Lower lobe of right lung (tissue), 2 donors: ENCODE measurements at regions not wholly inside any gene's neighbourhood (a gene's known extent, or its start where the extent isn't known, plus 50 kb on each side); places are given as distances from the start of the nearest gene placed in this dataset.

Experiments
- ATAC-seq, 2 donors: fragments of 200-7000 bp; cut with Tn5 transposase; one replicate each; pipeline ENCODE4 v1.9.1; 2020 to 2022; ENCODE audit warnings: mild to moderate bottlenecking in 2 of 2, moderate library complexity in 2 of 2
- DNase-seq: peaks from one replicate; pipeline ENCODE4 v3.0.0-alpha.2; 2020
- H3K27ac ChIP-seq: fragments of 200-600 bp; one replicate; pipeline ENCODE4 v1.8.0; 2022
- H3K27me3 ChIP-seq: fragments of 200-600 bp; one replicate; pipeline ENCODE4 v1.8.0; 2022; ENCODE audit warnings: low read depth
- H3K36me3 ChIP-seq: fragments of 200-600 bp; one replicate; pipeline ENCODE4 v1.8.0; 2022; ENCODE audit warnings: mild to moderate bottlenecking
- H3K4me1 ChIP-seq: fragments of 200-600 bp; one replicate; pipeline ENCODE4 v1.8.0; 2022
- H3K4me3 ChIP-seq: fragments of 200-600 bp; one replicate; pipeline ENCODE4 v1.8.0; 2022; ENCODE audit warnings: mild to moderate bottlenecking
- H3K9me3 ChIP-seq: fragments of 200-600 bp; one replicate; pipeline ENCODE4 v1.8.0; 2022
- intact Hi-C: fragments of 100-400 bp; cut with DNase I; formaldehyde crosslinking; loops from one replicate; pipeline ENCODE4 v1.11.0; 2022
- TF ChIP-seq, protein P1 (sequence below): fragments of 200-600 bp; IDR thresholded peaks from one replicate; pipeline ENCODE4 v1.8.0; 2022; ENCODE audit warnings: antibody characterized with exemption, mild to moderate bottlenecking
- donor health status: DM: no; HTN: yes; CAD: no; lungs with severe emphysema.

DNA sequence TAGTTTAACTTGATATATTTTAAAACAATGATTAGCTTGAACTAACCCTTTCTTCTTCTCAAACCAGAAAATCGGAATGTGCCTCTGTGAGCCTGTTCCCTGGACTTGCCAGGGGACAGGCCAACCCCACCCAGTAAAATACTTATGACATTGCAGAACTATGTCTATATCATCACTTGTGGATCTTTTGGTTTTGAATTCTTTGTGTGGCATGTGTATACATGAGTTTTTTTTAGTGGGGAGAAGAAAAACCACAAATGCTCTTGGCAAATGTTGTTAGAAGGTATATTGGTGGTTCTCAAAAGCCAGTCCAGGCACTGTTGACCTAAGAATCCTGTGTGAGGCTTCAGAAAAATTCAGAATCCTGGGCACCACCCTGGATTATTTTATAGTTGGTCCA is 347.4 kb downstream of the SIPA1L2 start:
- no peaks in the 10 kb centered on the region for H3K27me3 ChIP-seq
- TF ChIP-seq, protein P1, sequence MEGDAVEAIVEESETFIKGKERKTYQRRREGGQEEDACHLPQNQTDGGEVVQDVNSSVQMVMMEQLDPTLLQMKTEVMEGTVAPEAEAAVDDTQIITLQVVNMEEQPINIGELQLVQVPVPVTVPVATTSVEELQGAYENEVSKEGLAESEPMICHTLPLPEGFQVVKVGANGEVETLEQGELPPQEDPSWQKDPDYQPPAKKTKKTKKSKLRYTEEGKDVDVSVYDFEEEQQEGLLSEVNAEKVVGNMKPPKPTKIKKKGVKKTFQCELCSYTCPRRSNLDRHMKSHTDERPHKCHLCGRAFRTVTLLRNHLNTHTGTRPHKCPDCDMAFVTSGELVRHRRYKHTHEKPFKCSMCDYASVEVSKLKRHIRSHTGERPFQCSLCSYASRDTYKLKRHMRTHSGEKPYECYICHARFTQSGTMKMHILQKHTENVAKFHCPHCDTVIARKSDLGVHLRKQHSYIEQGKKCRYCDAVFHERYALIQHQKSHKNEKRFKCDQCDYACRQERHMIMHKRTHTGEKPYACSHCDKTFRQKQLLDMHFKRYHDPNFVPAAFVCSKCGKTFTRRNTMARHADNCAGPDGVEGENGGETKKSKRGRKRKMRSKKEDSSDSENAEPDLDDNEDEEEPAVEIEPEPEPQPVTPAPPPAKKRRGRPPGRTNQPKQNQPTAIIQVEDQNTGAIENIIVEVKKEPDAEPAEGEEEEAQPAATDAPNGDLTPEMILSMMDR = no peak
- no peak overlapping the region for H3K4me3 ChIP-seq
- H3K27ac ChIP-seq = no peak overlapping the region
- H3K36me3 ChIP-seq = no peaks in the 10 kb centered on the region
- H3K9me3 ChIP-seq = no peaks in the 10 kb centered on the region
- no peaks in the 10 kb centered on the region for H3K4me1 ChIP-seq
- no peak for ATAC-seq
- no peak for DNase-seq
- intact Hi-C loops = no loop called here

DNA sequence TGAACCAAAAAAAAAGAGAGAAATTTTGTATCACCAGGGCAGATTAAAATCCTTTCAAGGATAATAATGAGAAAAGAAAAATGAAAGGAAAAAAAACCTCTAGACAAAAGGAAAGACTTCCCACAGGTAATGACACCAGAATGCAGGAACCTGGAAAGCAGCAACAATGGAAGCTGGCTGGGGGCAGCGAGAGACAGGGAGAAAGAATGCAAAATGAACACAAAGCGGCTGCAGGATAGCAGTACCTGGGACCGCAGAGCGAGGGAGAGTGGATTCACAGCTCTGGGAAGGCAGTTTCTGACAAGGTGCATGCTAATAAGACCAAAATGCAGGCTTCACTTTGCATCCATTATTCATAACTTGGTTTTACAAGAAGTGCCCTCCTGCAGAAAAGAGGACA is 349.0 kb downstream of the SIPA1L2 start:
- intact Hi-C loops = no loop called here
- ATAC-seq (no peak), DNase-seq (no peak)
- Histone ChIP-seq H3K27me3 (no peaks in the 10 kb centered on the region), H3K9me3 (no peaks in the 10 kb centered on the region), H3K36me3 (no peaks in the 10 kb centered on the region), H3K4me1 (no peaks in the 10 kb centered on the region), H3K27ac (no peak overlapping the region), H3K4me3 (no peak overlapping the region)
- TF ChIP-seq, protein P1 = no peak

DNA sequence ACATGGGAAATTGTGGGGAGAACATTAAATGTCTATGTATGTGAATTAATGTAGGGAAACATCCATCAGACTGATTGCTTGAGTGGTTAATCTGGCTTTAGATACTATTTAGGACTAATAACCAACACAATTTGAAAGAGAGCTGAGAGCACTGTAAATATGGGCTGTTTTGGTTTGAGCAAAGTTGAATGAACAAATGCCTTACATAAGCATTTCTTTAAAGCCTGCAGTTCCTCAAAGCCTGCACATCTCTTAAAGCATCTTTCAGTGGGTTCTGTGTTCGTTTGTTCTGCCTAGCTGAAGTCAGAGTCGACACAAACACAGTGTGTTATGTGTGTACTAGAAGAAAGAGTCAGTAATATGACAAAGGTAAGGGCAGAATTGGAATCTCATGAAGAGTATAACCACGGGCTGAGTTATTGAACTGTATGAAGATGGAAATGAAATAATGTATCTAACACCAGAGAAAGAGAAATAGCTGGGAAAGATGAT is 350.0 kb downstream of the SIPA1L2 start:
- TF ChIP-seq, protein P1 = no peak
- ATAC-seq = no peak
- Histone ChIP-seq H3K4me3 (no peak overlapping the region), H3K27ac (no peak overlapping the region), H3K4me1 (no peaks in the 10 kb centered on the region), H3K27me3 (no peaks in the 10 kb centered on the region), H3K36me3 (no peaks in the 10 kb centered on the region), H3K9me3 (no peaks in the 10 kb centered on the region)
- DNase-seq = no peak
- intact Hi-C loops = no loop called here

DNA sequence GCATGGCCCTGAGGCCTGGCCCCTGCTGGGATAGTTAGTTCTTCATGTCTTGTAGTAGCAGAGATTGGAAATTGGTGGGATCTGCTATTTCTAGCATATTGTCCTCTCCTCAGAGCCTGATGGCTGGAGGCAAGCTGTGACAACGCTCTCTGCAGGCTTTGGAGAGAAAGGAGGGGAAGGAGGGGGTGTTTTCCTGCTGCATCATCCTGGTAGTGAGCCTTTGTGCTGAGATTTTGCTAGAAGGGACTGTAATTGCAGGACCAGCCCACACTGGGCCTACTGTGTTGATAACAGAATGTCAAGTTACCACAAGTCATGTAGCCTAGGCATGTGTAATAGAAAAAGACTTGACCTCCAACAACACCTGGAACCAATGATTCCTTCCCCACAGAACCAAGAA is 351.0 kb downstream of the SIPA1L2 start:
- Histone ChIP-seq H3K9me3 (no peaks in the 10 kb centered on the region), H3K36me3 (no peaks in the 10 kb centered on the region), H3K27ac (no peak overlapping the region), H3K4me1 (no peaks in the 10 kb centered on the region), H3K4me3 (no peak overlapping the region), H3K27me3 (no peaks in the 10 kb centered on the region)
- TF ChIP-seq, protein P1 = no peak
- intact Hi-C loops = no loop called here
- DNase-seq (no peak), ATAC-seq (no peak)

DNA sequence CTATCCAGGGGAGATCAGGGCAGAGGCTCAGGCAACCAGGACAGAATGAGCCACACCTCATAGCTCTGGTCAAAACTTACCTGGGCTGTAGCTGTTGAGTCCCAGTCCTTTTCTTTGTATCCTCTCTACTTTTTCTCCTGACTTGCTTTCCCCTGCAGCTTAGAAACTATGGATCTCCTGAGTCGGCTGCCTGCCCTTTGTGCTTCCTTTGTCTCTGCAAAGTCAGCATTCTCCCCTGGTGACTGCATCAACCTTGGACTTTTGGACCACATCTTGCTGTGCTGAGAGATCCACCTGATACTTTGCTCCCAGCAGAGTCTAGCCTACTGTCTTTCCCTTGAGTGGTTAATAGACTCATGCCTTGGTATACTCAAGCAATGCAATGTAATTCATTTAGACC is 353.3 kb downstream of the SIPA1L2 start:
- Histone ChIP-seq H3K4me1 (no peaks in the 10 kb centered on the region), H3K9me3 (no peaks in the 10 kb centered on the region), H3K4me3 (no peak overlapping the region), H3K27me3 (no peaks in the 10 kb centered on the region), H3K36me3 (no peaks in the 10 kb centered on the region), H3K27ac (no peak overlapping the region)
- DNase-seq (no peak), ATAC-seq (no peak)
- TF ChIP-seq, protein P1 = no peak
- intact Hi-C loops = no loop called here
